ENCODE measurements at regions not wholly inside any gene's neighbourhood (a gene's known extent, or its start where the extent isn't known, plus 50 kb on each side); places are given as distances from the start of the nearest gene placed in this dataset.

GRCh38 chr3:135473449-135473848, 492.1 kb upstream of the PPP2R3A start:
- no peaks in the 10 kb centered on the region for H3K4me1 ChIP-seq (ENCODE audit: insufficient read depth, low read length)
- DNase-seq = no peak
- H3K79me2 ChIP-seq (ENCODE audit: insufficient read depth, low read length) = no peaks in the 10 kb centered on the region
- no peak overlapping the region for H3K4me2 ChIP-seq (ENCODE audit: insufficient read depth, low read length)
- ATAC-seq (ENCODE audit: insufficient read depth, low read depth) = no peak
- H4K20me1 ChIP-seq (ENCODE audit: insufficient read depth, low read length) = no peaks in the 10 kb centered on the region
- H2AFZ ChIP-seq (ENCODE audit: low read depth, low read length) = no peak overlapping the region
- H3K27ac ChIP-seq (ENCODE audit: low read length) = no peak overlapping the region
- peaks cover 10% of the 10 kb centered on the region for H3K27me3 ChIP-seq (ENCODE audit: insufficient read depth, low read length, poor library complexity)
- no peak overlapping the region for H3K4me3 ChIP-seq (ENCODE audit: low read depth in 1 of 2, low read length in 2 of 2)
- TF ChIP-seq EZH2 (IDR thresholded peaks at IDR 0.05; ENCODE audit: borderline replicate concordance, low read depth, low read length, severe bottlenecking) (no peak), CTCF (IDR thresholded peaks at IDR 0.05; ENCODE audit: borderline replicate concordance, extremely low read depth, low read length, poor library complexity, severe bottlenecking) (no peak)
- no peaks in the 10 kb centered on the region for H3K9me3 ChIP-seq (ENCODE audit: insufficient read depth, low read length, severe bottlenecking)
- H3K9ac ChIP-seq (ENCODE audit: low read depth, low read length) = no peak overlapping the region
- H3K36me3 ChIP-seq (ENCODE audit: insufficient read depth, low read length) = no peaks in the 10 kb centered on the region

- Histone ChIP-seq H3K4me2 (ENCODE audit: insufficient read depth, low read length) (no peak overlapping the region), H3K9ac (ENCODE audit: low read depth, low read length) (no peak overlapping the region), H3K4me1 (ENCODE audit: insufficient read depth, low read length) (no peaks in the 10 kb centered on the region), H2AFZ (ENCODE audit: low read depth, low read length) (no peak overlapping the region), H3K27me3 (ENCODE audit: insufficient read depth, low read length, poor library complexity) (peaks cover 9% of the 10 kb centered on the region), H4K20me1 (ENCODE audit: insufficient read depth, low read length) (no peaks in the 10 kb centered on the region), H3K36me3 (ENCODE audit: insufficient read depth, low read length) (no peaks in the 10 kb centered on the region), H3K79me2 (ENCODE audit: insufficient read depth, low read length) (no peaks in the 10 kb centered on the region), H3K9me3 (ENCODE audit: insufficient read depth, low read length, severe bottlenecking) (no peaks in the 10 kb centered on the region), H3K4me3 (ENCODE audit: low read depth in 1 of 2, low read length in 2 of 2) (no peak overlapping the region), H3K27ac (ENCODE audit: low read length) (no peak overlapping the region)
- TF ChIP-seq CTCF (IDR thresholded peaks at IDR 0.05; ENCODE audit: borderline replicate concordance, extremely low read depth, low read length, poor library complexity, severe bottlenecking) (no peak), EZH2 (IDR thresholded peaks at IDR 0.05; ENCODE audit: borderline replicate concordance, low read depth, low read length, severe bottlenecking) (no peak)
- ATAC-seq (ENCODE audit: insufficient read depth, low read depth) (no peak), DNase-seq (no peak)
Measured at GRCh38 chr3:135487261-135487660, 478.3 kb upstream of the PPP2R3A start.

- Histone ChIP-seq H3K27me3 (ENCODE audit: insufficient read depth, low read length, poor library complexity) (peaks cover 9% of the 10 kb centered on the region), H3K9ac (ENCODE audit: low read depth, low read length) (no peak overlapping the region), H3K4me3 (ENCODE audit: low read depth in 1 of 2, low read length in 2 of 2) (no peak overlapping the region), H3K9me3 (ENCODE audit: insufficient read depth, low read length, severe bottlenecking) (no peaks in the 10 kb centered on the region), H3K79me2 (ENCODE audit: insufficient read depth, low read length) (no peaks in the 10 kb centered on the region), H3K4me1 (ENCODE audit: insufficient read depth, low read length) (no peaks in the 10 kb centered on the region), H3K27ac (ENCODE audit: low read length) (no peak overlapping the region), H3K36me3 (ENCODE audit: insufficient read depth, low read length) (no peaks in the 10 kb centered on the region), H4K20me1 (ENCODE audit: insufficient read depth, low read length) (no peaks in the 10 kb centered on the region), H2AFZ (ENCODE audit: low read depth, low read length) (no peak overlapping the region), H3K4me2 (ENCODE audit: insufficient read depth, low read length) (no peak overlapping the region)
- ATAC-seq (ENCODE audit: insufficient read depth, low read depth) (no peak), DNase-seq (no peak)
- no peak for TF ChIP-seq EZH2 (IDR thresholded peaks at IDR 0.05; ENCODE audit: borderline replicate concordance, low read depth, low read length, severe bottlenecking)
- no peak for TF ChIP-seq CTCF (IDR thresholded peaks at IDR 0.05; ENCODE audit: borderline replicate concordance, extremely low read depth, low read length, poor library complexity, severe bottlenecking)
Measured at GRCh38 chr3:135490219-135490915, 475.2 kb upstream of the PPP2R3A start.

All from DND-41 (cell line).